Erythroblast (primary cell): ENCODE measurements at regions not wholly inside any gene's neighbourhood (a gene's known extent, or its start where the extent isn't known, plus 50 kb on each side); places are given as distances from the start of the nearest gene placed in this dataset.
"Not testable (repeated sequence)": the region's sequence is repeated elsewhere in the genome, so short reads cannot be mapped to it uniquely, and the experiment has no call there.

Experiments used
- GATA1 ChIP-seq: IDR thresholded peaks from 2 replicates; pipeline ENCODE4 v1.6.1; 2011; ENCODE audit warnings: low read depth, mild to moderate bottlenecking, control low read depth, low read length, moderate library complexity
- POLR2A ChIP-seq: IDR thresholded peaks from 2 replicates; pipeline ENCODE4 v1.6.1; 2011; ENCODE audit warnings: mild to moderate bottlenecking, low read length

DNA sequence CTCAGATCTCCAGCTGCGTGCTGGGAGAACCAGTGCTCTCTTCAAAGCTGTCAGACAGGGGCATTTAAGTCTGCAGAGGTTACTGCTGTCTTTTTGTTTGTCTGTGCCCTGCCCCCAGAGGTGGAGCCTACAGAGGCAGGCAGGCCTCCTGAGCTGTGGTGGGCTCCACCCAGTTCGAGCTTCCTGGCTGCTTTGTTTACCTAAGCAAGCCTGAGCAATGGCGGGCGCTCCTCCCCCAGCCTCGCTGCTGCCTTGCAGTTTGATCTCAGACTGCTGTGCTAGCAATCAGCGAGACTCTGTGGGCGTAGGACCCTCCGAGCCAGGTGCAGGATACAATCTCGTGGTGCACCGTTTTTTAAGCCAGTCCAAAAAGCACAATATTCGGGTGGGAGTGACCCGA, 864.4 kb downstream of the GBE1 start:
- not testable (repeated sequence) for TF ChIP-seq POLR2A, GATA1
